ENCODE measurements at regions not wholly inside any gene's neighbourhood (a gene's known extent, or its start where the extent isn't known, plus 50 kb on each side); places are given as distances from the start of the nearest gene placed in this dataset.
A peak's percentile ranks its signal among the peaks of the same experiment; 100 is the strongest.
"Not testable (repeated sequence)": the region's sequence is repeated elsewhere in the genome, so short reads cannot be mapped to it uniquely, and the experiment has no call there.

GRCh38 chr11:33463059-33463458 lies 205.9 kb downstream of the HIPK3 start:
- peak; percentile 70 for DNase-seq (ENCODE audit: low read depth)

DNA sequence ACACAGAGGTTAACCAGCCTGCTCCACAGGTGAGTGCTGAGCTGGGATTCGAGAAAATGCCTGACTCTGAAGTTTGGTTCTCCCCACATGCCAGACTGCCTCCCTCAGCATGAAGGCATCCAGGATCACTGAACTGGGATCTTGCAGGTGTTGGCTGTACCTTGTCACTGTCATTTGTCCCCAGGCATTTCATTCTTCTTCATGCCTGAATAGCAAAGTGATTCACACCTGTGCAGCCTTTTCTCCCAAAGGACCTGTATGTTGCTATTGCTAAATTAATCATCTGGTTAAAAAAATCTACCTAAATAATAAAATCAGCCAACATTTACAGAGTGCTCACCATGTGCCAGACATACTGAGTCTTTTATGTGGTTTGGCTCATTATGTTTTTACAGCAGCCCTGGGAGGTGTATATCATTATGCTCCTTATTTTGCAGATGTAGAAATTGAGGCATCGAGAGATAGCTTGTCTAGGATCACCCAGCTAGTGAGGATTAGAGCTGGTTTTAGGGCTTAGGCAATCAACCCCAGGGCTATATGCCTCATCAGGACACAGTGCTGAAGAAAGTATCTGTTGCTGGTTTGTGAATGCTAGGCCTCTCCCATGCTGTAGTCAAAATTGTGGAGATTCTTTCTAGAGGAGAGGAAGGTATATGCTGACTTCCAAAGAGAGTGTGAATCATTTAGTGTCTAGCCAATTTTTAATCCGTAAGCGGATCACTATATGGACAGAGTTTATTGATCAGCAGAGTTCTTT lies 204.4 kb downstream of the HIPK3 start:
- DNase-seq (ENCODE audit: low read depth), result no peak

DNA sequence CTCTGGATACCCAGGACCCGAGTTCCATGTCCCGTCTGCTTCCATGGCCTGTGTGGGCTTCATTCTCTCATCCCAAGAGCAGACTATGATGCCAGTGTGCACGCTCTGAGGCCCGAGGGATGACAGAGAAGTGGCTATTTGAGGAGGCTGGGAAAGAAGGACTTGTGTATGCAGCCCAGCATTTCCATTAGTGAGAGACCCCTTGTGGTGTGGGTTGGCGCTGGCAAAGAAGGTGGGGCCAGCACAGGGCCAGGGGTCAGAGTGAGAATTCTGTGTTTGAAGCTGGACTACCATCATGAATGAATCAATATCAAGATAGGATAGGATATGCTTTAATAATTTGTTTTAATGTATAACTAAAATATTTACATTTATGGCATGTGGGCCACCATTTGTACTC lies 200.8 kb downstream of the HIPK3 start:
- DNase-seq (ENCODE audit: low read depth), result no peak

DNA sequence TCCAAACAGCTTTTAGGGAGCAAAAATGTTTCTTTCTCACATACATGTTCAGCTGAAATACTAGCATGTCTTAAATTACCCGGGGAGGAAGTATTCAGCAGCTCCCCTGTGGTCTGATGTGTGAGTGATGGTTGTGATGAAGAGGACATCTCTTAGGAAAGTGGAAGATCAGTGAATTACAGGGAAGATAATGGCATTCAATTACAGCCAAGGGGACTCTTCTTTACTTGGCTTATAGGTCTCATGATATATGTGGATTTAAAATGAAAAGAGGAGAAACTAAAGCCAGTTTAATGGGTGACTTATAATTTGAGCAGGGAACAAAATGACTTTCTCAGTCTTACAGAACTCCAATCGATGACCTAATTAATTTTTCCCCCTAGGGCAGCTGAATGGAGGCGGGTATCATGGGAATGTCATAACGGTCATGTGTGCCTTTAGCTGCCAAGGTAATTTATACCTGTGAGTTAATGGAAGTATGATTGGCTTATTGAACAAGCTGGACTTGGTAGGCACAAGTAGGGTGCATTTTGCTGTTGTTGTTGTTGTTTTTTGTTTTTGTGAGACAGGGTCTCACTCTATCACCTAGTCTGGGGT lies 198.8 kb downstream of the HIPK3 start:
- DNase-seq (ENCODE audit: low read depth), result no peak

- DNase-seq (ENCODE audit: low read depth), result no peak
Measured at GRCh38 chr11:33454264-33454663, 197.1 kb downstream of the HIPK3 start.

GRCh38 chr11:33452836-33453624 lies 195.8 kb downstream of the HIPK3 start:
- peak; percentile 93 for DNase-seq (ENCODE audit: low read depth)

DNA sequence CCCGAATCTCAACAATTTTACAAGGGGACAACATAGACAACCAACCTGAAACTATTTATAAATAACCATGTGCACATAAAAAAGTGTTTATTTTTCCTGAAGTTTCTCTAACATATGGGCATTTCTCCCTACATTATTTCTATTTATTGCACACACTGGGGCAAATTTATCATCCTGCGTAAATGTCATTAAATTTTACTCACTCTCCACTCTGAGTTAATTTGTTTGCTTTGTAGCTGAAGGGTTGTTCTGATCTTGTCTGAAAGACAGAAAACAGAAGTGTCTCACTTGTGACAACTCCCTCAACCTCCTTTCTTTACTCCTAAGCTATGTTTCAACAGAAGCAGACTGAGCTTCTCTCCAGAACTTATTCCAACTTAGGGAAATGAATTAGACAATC lies 194.2 kb downstream of the HIPK3 start:
- DNase-seq (ENCODE audit: low read depth), result no peak

DNA sequence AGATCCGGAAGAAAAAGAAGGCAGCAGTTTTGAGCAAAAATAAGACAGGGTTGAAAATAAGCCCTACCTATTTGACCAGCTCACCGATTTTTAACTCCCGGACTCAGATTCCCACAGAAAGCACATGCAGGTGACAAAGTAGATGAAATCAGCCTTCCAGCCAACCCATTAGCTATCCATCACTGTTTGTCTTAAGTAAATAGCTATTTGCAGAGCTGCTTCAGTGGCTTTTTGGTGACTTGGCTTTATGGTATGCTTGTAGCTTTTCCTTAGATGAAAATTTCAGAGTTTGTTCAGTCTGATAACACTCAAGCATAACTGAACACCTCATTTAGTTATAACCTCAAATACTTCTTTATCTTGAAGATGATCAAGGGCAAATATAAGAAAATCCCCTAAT lies 192.6 kb downstream of the HIPK3 start:
- DNase-seq (ENCODE audit: low read depth), result peak; percentile 53

DNA sequence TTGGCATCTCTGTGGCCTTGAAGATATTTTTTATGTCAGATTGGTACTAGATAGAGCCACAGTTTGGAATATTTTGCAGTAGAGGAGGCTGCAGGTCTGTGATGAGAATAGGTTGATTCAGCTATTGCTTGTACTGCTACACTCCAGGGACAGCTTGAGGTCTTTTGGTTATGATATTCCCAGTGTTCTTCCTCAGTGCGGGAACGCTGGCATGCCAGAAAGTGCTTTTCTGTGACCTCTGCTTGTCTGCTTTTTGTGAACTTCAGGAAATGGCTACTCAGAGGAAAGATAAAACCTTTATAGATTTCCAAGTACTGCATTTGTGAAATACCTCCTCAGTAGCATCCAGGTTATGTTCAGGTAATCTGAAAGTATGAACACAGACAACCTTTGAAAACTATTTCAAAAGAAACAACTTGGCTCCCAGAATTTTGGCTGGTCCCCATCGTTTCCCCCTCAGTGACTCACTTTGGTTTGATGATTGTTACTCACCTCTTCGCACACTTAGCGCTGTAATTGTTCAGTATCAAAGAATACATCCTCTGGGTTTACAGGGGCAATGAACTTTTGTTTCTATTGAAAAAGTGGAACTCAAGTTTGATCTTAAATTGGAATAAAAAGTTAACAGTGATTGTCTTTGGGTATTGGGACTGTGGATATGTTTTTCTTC lies 191.4 kb downstream of the HIPK3 start:
- no peak for DNase-seq (ENCODE audit: low read depth)

DNA sequence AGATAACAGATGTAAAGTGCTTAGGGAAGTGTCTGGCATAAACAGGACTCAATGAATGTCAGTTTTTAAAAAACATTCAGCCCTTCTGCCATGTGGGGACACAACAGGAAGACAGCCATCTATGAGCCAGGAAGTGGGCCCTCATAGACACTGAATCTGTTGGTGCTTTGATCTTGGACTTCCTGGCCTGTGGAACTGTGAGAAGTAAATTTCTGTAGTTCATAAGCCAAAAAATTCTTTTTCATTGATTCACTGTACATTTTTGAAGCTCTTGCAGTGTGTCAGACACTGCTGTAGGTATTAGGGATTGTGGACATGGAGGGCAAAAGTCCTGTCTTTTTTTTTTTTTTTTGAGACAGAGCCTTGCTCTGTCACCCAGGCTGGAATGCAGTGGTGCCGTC lies 188.6 kb downstream of the HIPK3 start:
- DNase-seq (ENCODE audit: low read depth), result peak; percentile 65

DNA sequence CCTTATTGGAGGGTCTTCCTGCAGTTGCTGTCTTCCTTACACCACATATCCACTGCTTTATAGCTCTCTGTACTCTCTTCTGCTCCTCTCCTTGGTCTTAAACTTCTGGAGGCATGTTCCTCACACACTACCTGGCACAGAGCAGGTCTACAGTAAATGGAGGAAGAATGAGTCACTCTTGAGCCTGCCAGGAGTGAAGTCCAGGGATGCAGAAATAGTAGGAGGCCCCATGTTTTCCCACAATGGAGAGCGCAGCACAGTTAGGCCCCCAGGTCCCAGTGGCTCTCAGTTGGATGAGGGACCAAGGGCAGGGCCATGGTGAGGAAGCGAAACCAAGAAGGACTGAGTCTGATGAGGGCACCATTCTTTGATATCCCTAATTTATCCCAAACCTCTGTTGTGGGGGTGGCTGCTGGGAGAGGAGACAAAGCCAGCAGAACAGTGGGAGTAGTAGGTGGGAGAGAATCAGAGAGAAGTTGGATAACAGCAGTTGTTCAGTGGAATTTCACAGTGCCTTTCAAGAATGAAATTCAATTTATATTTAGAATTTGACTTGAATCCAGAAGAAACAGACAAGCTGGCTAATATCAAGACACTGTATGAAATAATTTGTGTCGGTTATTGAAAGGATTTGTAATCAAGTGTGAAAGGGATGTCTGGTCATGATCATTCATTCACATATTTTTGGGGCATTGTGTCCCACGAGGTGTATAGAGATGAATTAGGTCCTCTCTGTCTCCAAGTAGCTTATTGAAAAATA lies 187.8 kb downstream of the HIPK3 start:
- DNase-seq (ENCODE audit: low read depth), result peak; percentile 38

DNA sequence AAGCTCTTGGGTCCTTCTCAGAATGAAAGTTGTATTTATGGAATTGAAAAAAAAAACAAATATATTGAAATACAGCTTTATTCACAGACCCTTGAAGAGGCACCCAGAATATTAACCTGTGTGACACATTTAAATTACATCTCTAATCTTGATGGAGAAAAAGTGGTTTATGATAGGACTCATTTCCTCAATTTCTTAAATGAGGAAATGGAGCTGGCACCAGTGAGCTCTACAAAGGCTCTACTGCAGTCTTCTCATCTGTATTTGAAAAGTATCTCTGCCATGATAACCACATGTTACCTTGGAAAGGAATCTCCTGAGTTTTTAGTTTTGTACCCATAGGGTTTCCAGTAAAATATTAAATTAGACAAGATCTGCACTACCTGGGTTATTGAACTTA lies 186.5 kb downstream of the HIPK3 start:
- no peak for DNase-seq (ENCODE audit: low read depth)

DNA sequence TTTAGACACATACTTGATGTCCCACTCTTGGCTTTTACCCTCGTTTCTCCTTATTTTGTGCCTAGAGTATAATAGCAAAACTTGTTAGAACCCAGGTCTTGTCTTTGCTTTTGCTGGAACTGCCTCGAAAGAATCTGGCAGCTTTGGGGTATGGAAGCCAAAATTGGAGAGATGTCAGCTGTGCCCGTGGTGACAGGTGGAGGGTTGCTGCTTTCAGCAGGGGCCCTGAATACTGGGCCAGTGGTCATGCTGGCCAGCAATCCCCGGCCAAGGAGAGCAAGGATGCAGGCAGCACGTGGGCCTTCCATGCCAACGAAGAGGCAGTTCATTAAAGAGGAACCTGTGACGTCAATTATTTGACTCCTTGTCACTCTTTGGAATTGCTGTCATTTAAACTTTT lies 181.1 kb downstream of the HIPK3 start:
- DNase-seq (ENCODE audit: low read depth), result no peak

- no peak for DNase-seq (ENCODE audit: low read depth)
Measured at GRCh38 chr11:33437529-33437928, 180.3 kb downstream of the HIPK3 start.

GRCh38 chr11:33435216-33435615 lies 178.0 kb downstream of the HIPK3 start:
- DNase-seq (ENCODE audit: low read depth), result no peak

DNA sequence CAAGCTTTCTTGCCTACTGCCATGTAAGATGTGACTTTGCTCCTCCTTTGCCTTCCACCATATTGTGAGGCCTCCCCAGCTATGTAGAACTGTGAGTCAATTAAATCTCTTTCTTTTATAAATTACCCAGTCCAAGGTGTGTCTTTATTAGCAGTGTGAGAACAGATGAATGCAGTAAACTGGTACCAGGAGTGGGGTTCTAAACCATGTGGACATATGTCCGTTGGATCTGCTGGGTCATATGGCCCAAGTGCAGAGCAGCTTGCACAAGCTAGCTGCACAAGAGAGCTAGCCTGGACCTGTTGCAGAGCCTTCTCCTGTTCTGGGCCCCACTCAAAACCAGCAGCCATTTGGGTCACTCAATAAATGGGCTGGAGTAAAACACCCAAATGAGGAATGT lies 177.1 kb downstream of the HIPK3 start:
- no peak for DNase-seq (ENCODE audit: low read depth)

DNA sequence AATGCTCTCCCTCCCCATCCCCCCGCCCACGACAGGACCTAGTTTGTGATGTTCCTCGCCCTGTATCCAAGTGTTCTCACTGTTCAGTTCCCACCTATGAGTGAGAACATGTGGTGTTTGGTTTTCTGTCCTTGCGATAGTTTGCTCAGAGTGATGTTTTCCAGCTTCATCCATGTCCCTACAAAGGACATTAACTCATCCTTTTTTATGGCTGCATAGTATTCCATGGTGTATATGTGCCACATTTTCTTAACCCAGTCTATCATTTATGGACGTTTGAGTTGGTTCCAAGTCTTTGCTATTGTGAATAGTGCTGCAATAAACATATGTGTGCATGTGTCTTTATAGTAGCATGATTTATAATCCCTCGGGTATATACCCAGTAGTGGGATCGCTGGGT lies 171.3 kb downstream of the HIPK3 start:
- DNase-seq (ENCODE audit: low read depth), result not testable (repeated sequence)

- DNase-seq (ENCODE audit: low read depth), result no peak
Measured at GRCh38 chr11:33420959-33421566, 163.9 kb downstream of the HIPK3 start.

GRCh38 chr11:33419924-33420323 lies 162.7 kb downstream of the HIPK3 start:
- no peak for DNase-seq (ENCODE audit: low read depth)

GRCh38 chr11:33417121-33417520 lies 159.9 kb downstream of the HIPK3 start:
- no peak for DNase-seq (ENCODE audit: low read depth)

GRCh38 chr11:33413301-33413700 lies 156.1 kb downstream of the HIPK3 start:
- no peak for DNase-seq (ENCODE audit: low read depth)
